Activated CD8-positive, alpha-beta T cell treated with anti-CD3 and anti-CD28 coated beads, Interleukin-2, amount 10 ng/mL, durations not matched to agents 7 days and 5 days (primary cell): ENCODE measurements at regions not wholly inside any gene's neighbourhood (a gene's known extent, or its start where the extent isn't known, plus 50 kb on each side); places are given as distances from the start of the nearest gene placed in this dataset.
"Not testable (repeated sequence)": the region's sequence is repeated elsewhere in the genome, so short reads cannot be mapped to it uniquely, and the experiment has no call there.

ENCODE experiments used
- ATAC-seq: fragments of 150-1000 bp; cut with Tn5 transposase; one replicate; pipeline ENCODE4 v1.10.0; 2021; ENCODE audit warnings: moderate library complexity
- CTCF ChIA-PET: fragments of 350-600 bp; sonication (Branson Sonifier 250); formaldehyde crosslinking; loops from one replicate; lab custom pipeline; 2021; ENCODE audit warnings: antibody characterized with exemption; lab: Charles Lee
- POLR2A ChIA-PET: fragments of 350-600 bp; sonication (Branson Sonifier 250); formaldehyde crosslinking; loops from one replicate; lab custom pipeline; 2021; ENCODE audit warnings: antibody characterized with exemption; lab: Charles Lee
- DNase-seq: peaks from one replicate; pipeline ENCODE4 v3.0.0-alpha.2; 2020
- H3K27ac Mint-ChIP-seq: one replicate; pipeline ENCODE4 v1.8.0; 2021; ENCODE audit warnings: mild to moderate bottlenecking, mixed read lengths
- H3K27me3 Mint-ChIP-seq: one replicate; pipeline ENCODE4 v1.8.0; 2021; ENCODE audit warnings: low read depth, mixed read lengths
- H3K36me3 Mint-ChIP-seq: one replicate; pipeline ENCODE4 v1.8.0; 2021; ENCODE audit warnings: low read depth, mixed read lengths
- H3K4me1 Mint-ChIP-seq: one replicate; pipeline ENCODE4 v1.8.0; 2021; ENCODE audit warnings: low read depth, mixed read lengths
- H3K4me3 Mint-ChIP-seq: one replicate; pipeline ENCODE4 v1.8.0; 2021; ENCODE audit warnings: mild to moderate bottlenecking, mixed read lengths
- H3K9me3 Mint-ChIP-seq: one replicate; pipeline ENCODE4 v1.8.0; 2022; ENCODE audit warnings: mixed read lengths; ENCODE audit not compliant: insufficient read depth

- Mint-ChIP-seq H3K4me1 (peaks cover 8% of the 10 kb centered on the region), H3K27ac (no peak overlapping the region), H3K4me3 (no peak overlapping the region), H3K9me3 (no peaks in the 10 kb centered on the region), H3K36me3 (no peaks in the 10 kb centered on the region), H3K27me3 (no peaks in the 10 kb centered on the region)
- ATAC-seq (no peak), DNase-seq (no peak)
- POLR2A ChIA-PET: no interaction called here
- CTCF ChIA-PET: no interaction called here
These were observed 228.8 kb downstream of the VAPA start for GRCh38 chr18:10142496-10143160.

DNA sequence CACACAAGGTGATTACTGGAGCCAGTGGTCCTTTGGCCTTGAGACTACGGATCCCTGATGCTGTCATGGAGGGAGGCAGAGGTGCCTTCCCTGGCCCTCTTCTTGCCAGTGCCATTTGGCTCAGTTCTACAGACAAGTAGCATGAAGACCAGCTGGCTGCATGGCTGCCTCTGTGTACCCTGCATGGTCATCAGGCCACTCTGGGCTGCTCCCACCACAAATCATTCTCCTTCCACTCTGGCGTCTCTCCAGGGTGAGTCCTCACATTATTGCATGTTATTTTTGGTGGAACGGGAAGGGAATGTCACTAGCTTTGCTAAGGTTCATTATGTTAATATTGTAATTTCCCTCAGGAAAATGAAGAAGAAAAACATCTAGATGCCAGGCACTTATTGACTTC lies 229.8 kb downstream of the VAPA start:
- Mint-ChIP-seq H3K4me3 (no peak overlapping the region), H3K27me3 (no peaks in the 10 kb centered on the region), H3K4me1 (peaks cover 8% of the 10 kb centered on the region), H3K27ac (no peak overlapping the region), H3K36me3 (no peaks in the 10 kb centered on the region), H3K9me3 (no peaks in the 10 kb centered on the region)
- DNase-seq (no peak), ATAC-seq (no peak)
- POLR2A ChIA-PET: no interaction called here
- CTCF ChIA-PET: no interaction called here

DNA sequence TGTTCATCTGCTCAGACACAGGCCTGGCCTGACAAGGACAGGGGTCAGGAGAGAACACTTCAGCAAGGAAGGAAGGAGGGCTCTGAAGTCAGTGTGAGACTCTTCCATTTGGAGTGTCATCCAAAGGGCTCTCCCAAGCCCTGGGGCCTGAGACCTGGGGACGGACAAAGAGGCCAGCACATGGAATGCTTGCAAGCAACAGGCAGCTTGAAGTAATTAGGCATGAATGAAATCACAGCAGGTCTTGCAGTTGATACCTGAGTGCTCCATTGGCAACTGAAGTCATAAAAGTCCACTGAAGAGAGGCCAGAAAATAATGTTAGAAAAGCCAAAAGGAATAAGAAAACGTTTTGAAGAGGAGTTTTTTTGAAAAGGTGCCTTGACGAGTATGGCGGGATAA lies 231.7 kb downstream of the VAPA start:
- no peak overlapping the region for H3K27ac Mint-ChIP-seq
- ATAC-seq: no peak
- no peaks in the 10 kb centered on the region for H3K36me3 Mint-ChIP-seq
- H3K4me1 Mint-ChIP-seq: peaks cover 2% of the 10 kb centered on the region
- CTCF ChIA-PET: no interaction called here
- no peak for DNase-seq
- no peaks in the 10 kb centered on the region for H3K27me3 Mint-ChIP-seq
- no peaks in the 10 kb centered on the region for H3K9me3 Mint-ChIP-seq
- POLR2A ChIA-PET: no interaction called here
- no peak overlapping the region for H3K4me3 Mint-ChIP-seq

- Mint-ChIP-seq H3K4me3 (no peak overlapping the region), H3K4me1 (no peaks in the 10 kb centered on the region), H3K27ac (no peak overlapping the region), H3K27me3 (no peaks in the 10 kb centered on the region), H3K9me3 (no peaks in the 10 kb centered on the region), H3K36me3 (no peaks in the 10 kb centered on the region)
- CTCF ChIA-PET: no interaction called here
- DNase-seq: no peak
- POLR2A ChIA-PET: no interaction called here
- no peak for ATAC-seq
These were observed 233.4 kb downstream of the VAPA start for GRCh38 chr18:10147226-10147625.

GRCh38 chr18:10147752-10148151 lies 233.9 kb downstream of the VAPA start:
- ATAC-seq: no peak
- no peaks in the 10 kb centered on the region for H3K4me1 Mint-ChIP-seq
- no peak overlapping the region for H3K4me3 Mint-ChIP-seq
- no peaks in the 10 kb centered on the region for H3K36me3 Mint-ChIP-seq
- no peak for DNase-seq
- ChIA-PET CTCF (no interaction called here), POLR2A (no interaction called here)
- no peaks in the 10 kb centered on the region for H3K27me3 Mint-ChIP-seq
- no peak overlapping the region for H3K27ac Mint-ChIP-seq
- H3K9me3 Mint-ChIP-seq: no peaks in the 10 kb centered on the region

- no peaks in the 10 kb centered on the region for H3K36me3 Mint-ChIP-seq
- ChIA-PET POLR2A (no interaction called here), CTCF (no interaction called here)
- no peaks in the 10 kb centered on the region for H3K27me3 Mint-ChIP-seq
- no peak overlapping the region for H3K27ac Mint-ChIP-seq
- no peak overlapping the region for H3K4me3 Mint-ChIP-seq
- H3K4me1 Mint-ChIP-seq: no peaks in the 10 kb centered on the region
- ATAC-seq (no peak), DNase-seq (no peak)
- no peaks in the 10 kb centered on the region for H3K9me3 Mint-ChIP-seq
These were observed 234.5 kb downstream of the VAPA start for GRCh38 chr18:10148189-10148929.

DNA sequence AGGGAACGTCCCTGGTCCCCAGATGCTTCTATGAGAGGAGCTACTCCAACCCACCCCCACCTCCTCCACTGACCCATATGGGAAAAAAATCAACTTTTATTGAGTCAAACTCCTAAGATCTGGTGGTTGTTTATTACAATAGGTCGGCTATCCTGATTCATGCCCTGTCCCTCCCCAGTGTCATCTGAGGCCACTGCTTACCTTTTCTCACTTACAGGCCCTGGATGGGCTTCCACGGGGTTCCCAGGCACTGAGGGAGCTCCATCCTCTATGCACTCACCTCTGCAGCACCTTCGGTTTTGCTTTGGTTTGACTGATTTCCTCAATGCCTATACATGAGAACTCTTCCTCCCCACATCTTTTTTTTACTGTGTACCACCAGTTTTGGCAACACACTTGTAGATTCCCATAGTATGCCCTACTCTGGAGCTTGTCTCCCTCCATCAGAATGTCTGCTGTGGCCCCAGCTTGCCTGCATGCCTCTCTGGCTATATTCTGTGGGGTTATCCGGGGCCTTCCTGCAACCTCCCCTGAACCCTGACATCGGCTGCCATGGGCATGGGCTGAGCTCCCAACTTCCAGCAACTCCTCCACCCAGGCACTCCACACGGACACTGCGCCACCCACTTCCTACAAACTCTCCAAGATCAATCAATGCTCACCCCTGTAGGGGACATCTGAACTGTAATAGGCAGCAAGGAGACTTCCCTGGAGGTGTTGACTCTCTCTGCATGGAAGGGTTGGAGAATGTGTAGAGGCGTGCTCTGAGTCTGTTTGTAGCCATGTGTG lies 236.1 kb downstream of the VAPA start:
- no peaks in the 10 kb centered on the region for H3K36me3 Mint-ChIP-seq
- ATAC-seq (no peak), DNase-seq (no peak)
- no peak overlapping the region for H3K4me3 Mint-ChIP-seq
- no peaks in the 10 kb centered on the region for H3K9me3 Mint-ChIP-seq
- POLR2A ChIA-PET: no interaction called here
- H3K27me3 Mint-ChIP-seq: no peaks in the 10 kb centered on the region
- CTCF ChIA-PET: no interaction called here
- H3K4me1 Mint-ChIP-seq: no peaks in the 10 kb centered on the region
- H3K27ac Mint-ChIP-seq: no peak overlapping the region

DNA sequence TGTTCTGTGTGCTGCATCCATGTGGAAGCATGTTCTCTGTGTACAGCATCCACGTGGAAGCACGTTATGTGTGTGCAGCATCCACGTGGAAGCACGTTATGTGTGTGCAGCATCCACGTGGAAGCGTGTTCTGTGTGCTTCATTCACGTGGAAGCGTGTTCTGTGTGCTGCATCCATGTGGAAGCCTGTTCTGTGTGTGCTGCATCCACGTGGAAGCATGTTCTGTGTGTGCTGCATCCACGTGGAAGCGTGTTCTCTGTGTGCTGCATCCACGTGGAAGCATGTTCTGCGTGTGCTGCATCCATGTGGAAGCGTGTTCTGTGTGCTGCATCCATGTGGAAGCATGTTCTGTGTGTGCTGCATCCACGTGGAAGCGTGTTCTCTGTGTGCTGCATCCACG lies 236.8 kb downstream of the VAPA start:
- H3K36me3 Mint-ChIP-seq, H3K27me3 Mint-ChIP-seq, DNase-seq, H3K9me3 Mint-ChIP-seq, H3K4me1 Mint-ChIP-seq, H3K4me3 Mint-ChIP-seq, ATAC-seq, H3K27ac Mint-ChIP-seq, POLR2A ChIA-PET, CTCF ChIA-PET: not testable (repeated sequence)

DNA sequence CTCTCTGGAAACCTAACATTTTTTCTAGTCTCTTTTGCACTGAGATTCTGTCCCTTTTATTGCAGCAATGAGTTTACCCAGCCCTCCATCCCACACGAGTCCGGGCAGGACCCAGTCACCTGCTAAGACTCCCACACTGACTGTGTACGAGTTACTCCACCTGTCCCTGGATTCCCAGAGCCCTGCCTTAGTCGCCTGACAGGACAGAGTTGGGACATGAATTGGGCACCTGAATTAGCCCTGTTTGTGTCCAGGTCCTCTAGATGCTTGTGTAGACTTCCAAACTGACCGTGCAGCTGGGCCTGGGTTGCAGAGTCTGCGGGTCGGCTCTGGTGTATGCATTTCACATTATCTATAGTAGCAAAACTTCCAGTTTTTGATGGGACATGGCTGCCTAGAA lies 238.7 kb downstream of the VAPA start:
- POLR2A ChIA-PET: no interaction called here
- Mint-ChIP-seq H3K27ac (no peak overlapping the region), H3K4me1 (no peaks in the 10 kb centered on the region), H3K9me3 (no peaks in the 10 kb centered on the region), H3K4me3 (no peak overlapping the region), H3K27me3 (no peaks in the 10 kb centered on the region), H3K36me3 (no peaks in the 10 kb centered on the region)
- ATAC-seq (no peak), DNase-seq (no peak)
- CTCF ChIA-PET: no interaction called here

GRCh38 chr18:10153924-10154752 lies 240.3 kb downstream of the VAPA start:
- Mint-ChIP-seq H3K4me3 (no peak overlapping the region), H3K27ac (no peak overlapping the region), H3K36me3 (no peaks in the 10 kb centered on the region), H3K4me1 (no peaks in the 10 kb centered on the region), H3K9me3 (no peaks in the 10 kb centered on the region), H3K27me3 (no peaks in the 10 kb centered on the region)
- DNase-seq (no peak), ATAC-seq (no peak)
- ChIA-PET CTCF (no interaction called here), POLR2A (no interaction called here)

GRCh38 chr18:10157706-10158105 lies 243.9 kb downstream of the VAPA start:
- Mint-ChIP-seq H3K4me1 (no peaks in the 10 kb centered on the region), H3K4me3 (no peak overlapping the region), H3K36me3 (no peaks in the 10 kb centered on the region), H3K27ac (no peak overlapping the region), H3K27me3 (no peaks in the 10 kb centered on the region), H3K9me3 (no peaks in the 10 kb centered on the region)
- ChIA-PET CTCF (no interaction called here), POLR2A (interaction anchor here (0.5 kb wide), 1 partner anchor 36 kb away, joined by 4 read pairs; no protein-coding TSS in a partner anchor)
- DNase-seq: no peak
- ATAC-seq: no peak
